Left ventricle myocardium superior (tissue), 1 donor: ENCODE measurements at regions not wholly inside any gene's neighbourhood (a gene's known extent, or its start where the extent isn't known, plus 50 kb on each side); places are given as distances from the start of the nearest gene placed in this dataset.

Experiments
- ATAC-seq: fragments of 200-7000 bp; cut with Tn5 transposase; one replicate; pipeline ENCODE4 v1.9.1; 2020; ENCODE audit warnings: mild to moderate bottlenecking, moderate library complexity
- DNase-seq: peaks from one replicate; pipeline ENCODE4 v3.0.0-alpha.2; 2020
- intact Hi-C: fragments of 100-400 bp; cut with micrococcal nuclease; formaldehyde crosslinking; loops from one replicate; pipeline ENCODE4 v1.11.0; 2022
- donor health status: DM: no; HTN: yes; CAD: no; lungs with severe emphysema.

DNA sequence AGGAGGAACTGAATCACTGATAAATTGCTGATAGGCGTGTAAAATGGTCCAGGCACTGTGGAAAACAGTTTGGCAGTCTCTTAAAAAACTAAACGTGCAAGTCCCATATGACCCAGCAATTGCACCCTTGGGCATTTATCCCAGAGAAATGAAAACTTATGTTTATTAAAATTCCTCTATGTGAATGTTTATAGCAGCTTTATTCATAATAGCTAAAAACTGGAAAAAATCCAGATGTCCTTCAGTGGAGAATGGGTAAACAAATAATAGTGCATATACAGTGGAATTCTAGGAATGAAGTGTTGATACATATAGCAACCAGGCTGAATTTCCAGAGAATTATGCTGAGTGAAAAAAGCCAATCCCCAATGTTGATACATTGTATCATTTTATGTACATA lies 482.2 kb upstream of the PDZRN3 start:
- DNase-seq (no peak), ATAC-seq (no peak)
- intact Hi-C loops: no loop called here

DNA sequence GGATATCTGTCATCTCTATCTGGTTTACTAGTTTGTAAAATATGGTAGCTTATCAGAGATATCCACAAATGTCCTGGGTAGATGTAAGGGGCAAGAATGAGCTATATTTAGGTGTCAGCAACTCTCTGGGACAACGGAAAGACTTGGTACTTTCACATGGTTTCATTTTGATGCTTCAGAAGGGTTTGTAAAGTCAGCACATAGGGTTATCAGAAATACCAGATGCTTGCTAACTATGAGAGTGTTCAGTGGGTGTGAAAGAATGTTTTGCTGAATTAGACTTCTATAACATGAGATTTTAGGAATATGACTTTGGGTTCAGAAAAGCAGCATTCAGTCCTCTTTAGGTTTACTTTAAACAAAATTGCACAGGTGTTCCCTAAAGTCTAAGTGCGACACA lies 466.5 kb upstream of the PDZRN3 start:
- intact Hi-C loops: no loop called here
- no peak for ATAC-seq
- DNase-seq: no peak

GRCh38 chr3:74089814-74090213 lies 465.1 kb upstream of the PDZRN3 start:
- intact Hi-C loops: no loop called here
- no peak for ATAC-seq
- DNase-seq: no peak

DNA sequence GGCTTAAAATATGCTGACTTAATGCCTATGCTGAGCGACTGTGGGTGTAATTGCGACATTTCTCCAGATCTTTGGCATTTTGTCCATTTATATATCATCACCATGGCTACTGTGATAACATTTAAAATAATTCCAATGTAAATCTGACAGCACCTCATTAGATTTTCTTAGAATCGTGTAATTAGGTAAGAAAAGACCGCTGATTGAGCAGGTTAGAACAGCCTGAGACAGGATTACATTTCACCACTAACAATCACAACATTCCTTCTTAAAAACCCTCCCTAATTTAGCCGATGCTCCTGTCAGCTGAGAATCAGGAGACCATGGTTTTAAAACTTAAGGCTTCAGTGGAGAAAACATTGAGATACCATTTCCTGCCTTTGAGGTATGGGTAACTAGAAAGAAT lies 455.3 kb upstream of the PDZRN3 start:
- DNase-seq (no peak), ATAC-seq (no peak)
- intact Hi-C loops: no loop called here

DNA sequence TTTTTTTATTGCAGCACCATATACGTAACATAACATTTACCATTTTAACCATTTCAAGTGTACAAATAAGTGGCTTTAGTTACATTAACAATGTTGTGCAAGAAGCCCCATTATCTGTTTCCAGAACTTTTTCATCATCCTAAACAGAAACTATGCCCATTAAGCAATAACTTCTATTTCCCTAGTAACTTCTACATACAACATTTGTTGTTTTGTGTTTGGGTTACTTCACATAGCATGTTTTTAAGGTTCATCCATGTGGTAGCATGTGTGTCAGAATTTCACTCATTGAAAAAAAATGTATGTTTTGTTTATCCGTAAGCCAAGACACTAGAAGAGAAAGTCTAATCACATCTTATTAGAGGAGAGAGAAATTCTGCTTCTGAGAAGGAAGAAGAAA lies 450.5 kb upstream of the PDZRN3 start:
- no peak for ATAC-seq
- intact Hi-C loops: no loop called here

DNA sequence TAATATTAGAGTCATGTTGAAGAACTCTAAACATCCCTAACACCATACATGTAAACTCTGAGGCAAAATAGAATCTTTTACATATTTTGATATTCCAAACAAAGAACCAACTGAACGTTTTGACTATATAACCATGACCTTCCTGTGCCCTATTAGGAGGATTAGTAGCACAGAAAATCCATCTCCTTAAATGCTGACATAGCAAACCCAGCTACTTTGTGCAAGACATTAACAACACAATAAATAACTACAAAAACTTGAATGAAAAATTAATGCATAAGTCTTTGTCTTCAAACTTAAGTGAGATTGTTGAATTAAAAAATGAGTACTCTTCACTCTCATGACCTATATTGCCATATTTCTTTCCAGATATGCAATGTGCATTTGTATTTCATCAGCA lies 450.0 kb upstream of the PDZRN3 start:
- ATAC-seq (no peak), DNase-seq (no peak)
- intact Hi-C loops: no loop called here

More for the DNA sequence above, 450.5 kb upstream of the PDZRN3 start:
- no peak for DNase-seq

DNA sequence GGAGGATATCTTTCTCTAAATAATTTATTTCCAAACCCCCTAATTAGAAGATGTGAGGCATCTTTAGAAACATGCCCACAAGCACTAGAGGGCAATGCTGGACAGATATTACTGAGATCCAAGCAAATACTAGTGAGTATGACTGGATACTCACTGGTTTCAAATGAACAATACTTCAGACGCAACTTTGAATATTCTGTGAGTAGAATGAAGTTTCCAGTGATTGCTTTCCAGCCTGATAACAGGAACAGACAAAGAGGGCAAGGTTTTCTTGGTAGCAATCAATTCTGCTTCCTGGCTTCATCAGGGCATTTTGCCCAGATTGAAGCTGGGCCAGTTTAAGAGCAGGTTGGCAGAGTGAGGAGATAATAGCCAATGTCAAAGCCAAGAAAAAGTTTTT lies 442.6 kb upstream of the PDZRN3 start:
- intact Hi-C loops: no loop called here
- DNase-seq (peak; percentile 27), ATAC-seq (peak; percentile 69)

GRCh38 chr3:74066456-74066855 lies 441.7 kb upstream of the PDZRN3 start:
- ATAC-seq: no peak
- no peak for DNase-seq
- intact Hi-C loops: no loop called here

GRCh38 chr3:74059923-74060600 lies 435.3 kb upstream of the PDZRN3 start:
- intact Hi-C loops: no loop called here
- ATAC-seq: no peak
- DNase-seq: no peak

GRCh38 chr3:74059301-74059922 lies 434.7 kb upstream of the PDZRN3 start:
- ATAC-seq (no peak), DNase-seq (no peak)
- intact Hi-C loops: no loop called here

DNA sequence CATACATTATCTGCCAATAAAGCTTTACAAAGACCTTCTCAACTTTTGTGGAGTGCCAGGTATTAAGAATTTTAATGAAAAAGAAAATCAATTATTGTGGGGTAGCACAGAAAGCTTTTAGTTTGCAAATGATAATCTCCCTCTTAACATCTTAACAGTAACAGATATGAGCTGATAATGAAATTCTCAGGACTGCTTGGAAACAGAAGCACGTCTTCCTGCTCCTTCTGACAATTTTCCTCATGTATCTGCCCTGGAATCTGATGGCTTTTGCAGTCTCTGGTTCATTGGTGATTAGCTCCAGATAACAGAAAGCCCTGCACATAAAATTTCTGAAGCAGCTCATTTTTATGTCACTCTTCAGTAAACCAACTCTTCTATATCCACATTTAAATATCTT lies 432.4 kb upstream of the PDZRN3 start:
- ATAC-seq: no peak
- intact Hi-C loops: no loop called here
- no peak for DNase-seq

DNA sequence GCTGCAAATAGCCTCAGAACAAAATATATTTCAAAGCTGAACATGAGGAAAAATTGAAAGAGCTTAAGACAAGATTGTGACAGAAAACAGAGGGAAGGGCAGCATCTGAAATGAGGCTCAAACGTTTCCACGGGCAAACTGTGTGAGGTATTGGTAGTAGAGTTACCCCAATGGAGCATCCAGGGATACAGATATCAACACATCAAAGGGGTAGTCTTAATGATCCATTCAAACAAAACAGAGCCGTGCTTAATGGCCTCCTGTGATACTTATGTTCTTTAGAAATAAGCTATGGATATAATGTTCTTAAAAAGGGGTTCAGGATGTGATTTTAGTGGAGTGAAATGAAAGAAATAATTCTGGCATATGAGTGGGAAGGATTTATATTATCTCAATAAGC lies 430.3 kb upstream of the PDZRN3 start:
- ATAC-seq: no peak
- no peak for DNase-seq
- intact Hi-C loops: no loop called here

GRCh38 chr3:74054566-74054965 lies 429.8 kb upstream of the PDZRN3 start:
- ATAC-seq: no peak
- no peak for DNase-seq
- intact Hi-C loops: no loop called here

GRCh38 chr3:74053970-74054516 lies 429.3 kb upstream of the PDZRN3 start:
- intact Hi-C loops: no loop called here
- ATAC-seq: peak; percentile 62
- no peak for DNase-seq

DNA sequence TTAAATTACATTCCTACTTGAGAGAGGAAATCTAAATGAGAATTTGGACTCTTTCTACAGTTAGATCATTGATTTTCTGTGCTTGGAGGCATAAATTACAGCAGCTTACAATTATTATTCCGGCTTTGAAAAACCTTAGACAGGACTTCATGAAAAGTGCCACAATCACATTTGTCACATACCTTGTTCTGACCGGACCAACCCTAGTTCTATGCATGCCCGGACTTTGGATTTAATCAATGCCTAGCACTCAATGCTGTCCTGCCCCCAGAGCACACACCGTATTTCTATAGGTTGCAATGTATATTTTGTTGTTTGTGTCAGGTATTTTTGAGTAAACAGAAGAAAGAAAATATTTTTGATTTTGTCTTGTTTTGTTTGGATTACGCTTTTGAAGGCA lies 424.7 kb upstream of the PDZRN3 start:
- ATAC-seq (no peak), DNase-seq (no peak)
- intact Hi-C loops: no loop called here

- ATAC-seq: no peak
Measured at GRCh38 chr3:74048699-74049098, 424.0 kb upstream of the PDZRN3 start.

GRCh38 chr3:74045000-74045399 lies 420.3 kb upstream of the PDZRN3 start:
- DNase-seq: no peak
- ATAC-seq: no peak
- intact Hi-C loops: no loop called here

More at GRCh38 chr3:74048699-74049098, 424.0 kb upstream of the PDZRN3 start:
- DNase-seq: no peak
- intact Hi-C loops: no loop called here

GRCh38 chr3:74041068-74041675 lies 416.4 kb upstream of the PDZRN3 start:
- intact Hi-C loops: no loop called here
- DNase-seq (no peak), ATAC-seq (no peak)

GRCh38 chr3:74039105-74039504 lies 414.4 kb upstream of the PDZRN3 start:
- intact Hi-C loops: no loop called here
- DNase-seq (no peak), ATAC-seq (no peak)

DNA sequence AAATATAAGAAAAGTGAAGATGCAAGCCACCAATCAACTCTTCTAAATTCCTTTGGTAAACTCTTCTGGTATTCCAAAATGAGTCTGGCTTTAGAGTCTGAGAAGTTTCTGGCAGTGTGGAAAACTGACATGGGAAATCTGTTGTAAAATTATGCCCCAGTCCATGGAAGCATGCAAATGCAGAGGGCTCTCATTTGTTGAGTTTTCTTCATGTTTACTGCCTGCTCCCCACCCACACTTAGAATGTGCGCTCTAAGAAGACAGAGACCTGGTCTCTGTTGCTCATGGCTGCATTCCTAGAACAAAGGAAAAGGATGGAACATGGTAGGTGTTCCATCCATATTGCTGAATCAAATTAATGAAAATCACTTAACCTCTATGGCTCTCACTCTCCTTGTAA lies 411.8 kb upstream of the PDZRN3 start:
- intact Hi-C loops: no loop called here
- ATAC-seq: no peak
- DNase-seq: no peak

DNA sequence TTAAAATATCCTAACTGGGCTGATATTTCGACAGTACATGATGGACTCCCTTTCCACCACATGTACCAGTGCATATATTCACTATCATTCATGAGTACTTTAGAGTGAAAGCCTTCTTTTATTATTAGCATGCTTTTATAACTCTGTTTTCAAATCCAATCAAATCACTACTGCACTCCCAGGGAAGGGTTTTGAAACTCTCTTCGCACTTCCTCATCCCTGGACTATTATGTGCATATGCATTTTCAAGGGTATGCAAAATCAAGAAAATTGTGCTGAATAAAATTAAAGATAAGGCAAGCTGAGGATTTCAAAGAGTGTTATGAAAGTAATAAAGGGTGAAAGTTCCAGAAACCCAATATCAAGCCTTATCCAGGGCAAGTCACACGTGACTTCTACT lies 411.4 kb upstream of the PDZRN3 start:
- intact Hi-C loops: no loop called here
- ATAC-seq (no peak), DNase-seq (no peak)
